Muscle of leg (tissue), 3 donors: ENCODE measurements at regions not wholly inside any gene's neighbourhood (a gene's known extent, or its start where the extent isn't known, plus 50 kb on each side); places are given as distances from the start of the nearest gene placed in this dataset.

Experiments
- DNase-seq: peaks from one replicate; pipeline ENCODE4 v3.0.0; 2013
- H3K27ac ChIP-seq: one replicate; pipeline ENCODE4 v1.5.1; 2013; ENCODE audit warnings: mild to moderate bottlenecking, low read length, control low read depth
- H3K27me3 ChIP-seq: one replicate; pipeline ENCODE4 v1.6.1; 2013; ENCODE audit warnings: low read length; ENCODE audit not compliant: control insufficient read depth, insufficient read depth
- H3K36me3 ChIP-seq: one replicate; pipeline ENCODE4 v1.6.1; 2013; ENCODE audit warnings: low read length; ENCODE audit not compliant: control insufficient read depth, insufficient read depth
- H3K4me1 ChIP-seq: one replicate; pipeline ENCODE4 v1.6.1; 2013; ENCODE audit warnings: low read length; ENCODE audit not compliant: control insufficient read depth, insufficient read depth
- H3K4me3 ChIP-seq: one replicate; pipeline ENCODE4 v1.5.1; 2013; ENCODE audit warnings: low read length, control low read depth
- H3K9me3 ChIP-seq: replicated peaks from 2 replicates; pipeline ENCODE4 v1.6.1; 2013; ENCODE audit warnings: low read depth, low read length; ENCODE audit not compliant: control insufficient read depth
- WGBS: methylation state at CpG from one replicate; pipeline ENCODE4 v1.1.5; 2013; ENCODE audit warnings: missing lambda C conversion rate; ENCODE audit not compliant: insufficient coverage; 5-methylcytosine and 5-hydroxymethylcytosine counted together

DNA sequence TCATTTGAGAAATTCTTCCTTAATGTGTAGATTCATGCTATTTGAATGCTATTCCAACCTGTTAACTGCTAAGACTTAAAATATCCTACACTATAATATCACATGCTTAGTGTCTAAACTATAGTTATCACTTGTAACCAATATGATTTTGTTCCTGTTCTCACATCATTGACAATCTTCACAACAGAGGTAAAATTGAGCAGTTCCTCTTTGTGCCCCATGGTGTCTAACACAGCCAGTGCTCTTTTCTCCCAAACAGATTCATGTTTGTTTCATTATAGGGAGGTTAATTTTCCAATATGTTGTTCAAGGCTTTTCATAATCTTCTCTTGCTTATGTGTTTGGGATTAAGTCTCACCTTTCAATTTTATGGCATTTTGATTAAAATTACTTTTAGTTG lies 591.1 kb downstream of the ZPLD1 start:
- DNase-seq: no peak
- no peaks in the 10 kb centered on the region for H3K27me3 ChIP-seq
- no peaks in the 10 kb centered on the region for H3K9me3 ChIP-seq
- H3K27ac ChIP-seq: no peak overlapping the region
- no peaks in the 10 kb centered on the region for H3K4me1 ChIP-seq
- H3K36me3 ChIP-seq: no peaks in the 10 kb centered on the region
- H3K4me3 ChIP-seq: no peak overlapping the region

DNA sequence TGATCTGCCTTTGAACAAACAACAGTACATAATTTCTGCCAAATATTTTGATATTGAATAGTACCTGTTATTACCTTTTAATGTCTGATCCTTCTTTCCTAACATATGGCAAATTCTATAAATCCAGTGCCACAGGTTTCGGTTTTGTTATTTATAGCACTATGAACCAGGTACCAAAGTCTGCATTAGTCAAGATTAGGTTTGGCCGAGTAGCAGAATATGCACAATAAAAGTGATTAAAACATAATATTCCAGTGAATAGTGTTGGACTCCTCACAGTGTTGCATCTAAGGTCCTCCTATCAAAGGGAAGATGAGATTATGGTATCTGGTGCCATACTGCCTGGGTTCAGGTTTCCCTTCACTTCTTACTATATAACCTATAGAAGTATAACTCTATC lies 599.0 kb downstream of the ZPLD1 start:
- Histone ChIP-seq H3K36me3 (no peaks in the 10 kb centered on the region), H3K27me3 (no peaks in the 10 kb centered on the region), H3K27ac (no peak overlapping the region), H3K4me1 (no peaks in the 10 kb centered on the region), H3K9me3 (no peaks in the 10 kb centered on the region), H3K4me3 (no peak overlapping the region)
- DNase-seq: no peak
- no CpG with 5 or more reads among the region's 2 CpGs for WGBS

DNA sequence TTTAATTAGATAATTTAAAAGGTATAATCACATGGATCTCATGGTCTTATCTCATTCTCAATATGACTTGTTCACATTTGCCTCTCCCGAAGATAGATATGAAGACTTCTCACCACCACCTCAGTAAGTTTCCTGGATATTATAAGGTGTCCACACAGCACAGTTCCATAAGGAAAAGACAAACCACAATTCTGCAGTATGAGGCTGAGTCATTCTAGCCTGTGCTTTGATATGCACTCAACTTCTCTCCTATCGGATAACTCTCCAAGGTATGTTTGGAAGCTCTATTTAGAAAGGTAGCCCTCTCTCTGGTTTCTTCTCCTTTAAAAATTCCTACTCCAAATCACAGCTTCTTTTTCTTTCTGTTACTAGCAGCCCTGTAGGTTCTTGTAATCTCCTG lies 612.8 kb downstream of the ZPLD1 start:
- Histone ChIP-seq H3K27me3 (no peaks in the 10 kb centered on the region), H3K36me3 (no peaks in the 10 kb centered on the region), H3K4me3 (no peak overlapping the region), H3K27ac (no peak overlapping the region), H3K4me1 (peaks cover 4% of the 10 kb centered on the region), H3K9me3 (no peaks in the 10 kb centered on the region)
- DNase-seq: no peak
- no CpG with 5 or more reads among the region's 2 CpGs for WGBS

DNA sequence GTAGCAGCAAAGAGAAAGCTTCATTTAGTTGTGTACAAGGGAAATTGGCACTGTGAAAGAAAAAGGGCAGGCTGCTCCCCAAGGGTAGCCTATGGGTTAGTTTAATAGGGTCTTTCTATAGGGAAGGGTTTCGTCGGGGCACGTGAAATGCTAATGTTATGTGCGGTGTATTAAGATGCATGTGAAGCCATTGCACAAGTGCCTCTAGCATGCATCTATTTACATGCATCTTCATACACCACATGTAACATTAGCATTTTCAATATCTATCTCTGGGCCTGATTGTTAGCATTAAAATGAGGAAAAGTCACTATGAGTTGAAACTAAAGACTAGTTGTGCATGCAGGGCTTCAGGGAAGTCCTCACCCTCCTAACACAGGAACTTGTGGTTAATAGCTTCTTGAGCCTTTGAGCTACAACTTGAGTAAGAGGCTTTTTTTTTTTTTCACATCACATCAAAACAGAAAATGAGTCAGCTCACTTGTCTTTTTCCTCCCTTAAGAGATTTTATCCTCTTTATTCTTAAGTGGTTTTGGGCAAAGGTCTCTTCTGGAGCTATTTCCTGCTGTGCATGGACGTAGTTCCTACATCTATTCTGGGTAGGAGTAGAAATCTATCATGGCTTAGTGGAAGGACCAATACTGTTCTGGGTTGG lies 613.4 kb downstream of the ZPLD1 start:
- Histone ChIP-seq H3K27me3 (no peaks in the 10 kb centered on the region), H3K9me3 (no peaks in the 10 kb centered on the region), H3K27ac (no peak overlapping the region), H3K4me1 (peaks cover 9% of the 10 kb centered on the region), H3K36me3 (no peaks in the 10 kb centered on the region), H3K4me3 (no peak overlapping the region)
- no CpG with 5 or more reads among the region's 5 CpGs for WGBS
- peak; percentile 27 for DNase-seq

DNA sequence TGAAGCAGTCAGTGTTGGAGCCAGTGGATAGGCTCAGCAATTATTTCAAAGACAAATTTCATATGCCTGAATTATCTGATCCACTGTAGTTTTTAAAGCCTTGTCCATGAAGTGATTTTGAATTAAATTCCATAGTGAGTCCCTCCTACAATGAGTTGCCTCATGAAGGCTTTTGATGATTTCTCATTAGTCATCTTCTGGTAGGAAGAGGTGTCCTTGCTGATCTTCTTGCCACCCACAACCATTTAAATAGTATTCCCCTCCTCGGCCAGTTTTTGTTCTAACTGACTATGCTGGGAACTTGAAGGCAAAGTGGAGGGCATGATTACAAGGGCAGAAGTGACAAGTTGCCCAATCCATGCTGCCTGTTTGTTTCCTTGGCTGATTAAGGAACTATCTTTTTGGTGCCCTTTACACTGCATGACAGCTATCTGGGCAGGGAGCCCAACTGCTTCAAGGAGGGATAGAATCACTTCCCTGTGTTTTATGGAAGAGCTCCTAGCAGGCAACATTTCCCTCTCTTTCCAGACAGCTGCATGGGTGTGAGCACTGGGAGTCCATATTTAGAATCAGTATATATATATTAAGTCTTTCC lies 617.5 kb downstream of the ZPLD1 start:
- no peaks in the 10 kb centered on the region for H3K9me3 ChIP-seq
- peak overlapping the region; percentile 4 for H3K27ac ChIP-seq
- no peaks in the 10 kb centered on the region for H3K36me3 ChIP-seq
- H3K4me1 ChIP-seq: peaks cover 11% of the 10 kb centered on the region
- no CpG with 5 or more reads among the region's 1 CpG for WGBS
- H3K27me3 ChIP-seq: no peaks in the 10 kb centered on the region
- H3K4me3 ChIP-seq: no peak overlapping the region
- DNase-seq: peak; percentile 85

DNA sequence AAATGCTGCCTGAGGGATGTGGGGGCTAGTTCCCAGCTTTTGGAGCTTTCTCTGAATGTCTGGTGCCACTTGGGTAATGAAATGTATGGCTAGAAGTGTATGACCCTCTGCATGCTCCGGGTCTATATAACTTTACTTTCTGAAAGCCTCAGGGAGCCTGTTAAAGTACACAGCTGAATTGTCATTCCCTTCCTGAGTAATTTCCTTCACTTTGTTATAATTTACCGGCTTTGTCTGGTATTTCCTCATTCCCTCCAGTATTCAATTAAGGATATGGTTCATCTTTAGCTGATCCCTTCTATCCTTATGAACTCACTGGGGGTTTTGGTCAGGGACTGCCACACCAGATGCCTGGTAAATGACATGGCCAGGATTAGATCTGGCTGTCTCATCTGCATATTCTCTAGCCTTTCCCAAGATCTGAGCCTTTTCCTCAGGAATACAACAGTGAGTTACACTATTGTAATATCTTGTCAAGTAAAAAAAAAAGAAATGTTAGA lies 620.3 kb downstream of the ZPLD1 start:
- no peaks in the 10 kb centered on the region for H3K9me3 ChIP-seq
- 20% methylated on average over 1 of the region's 2 CpGs for WGBS

DNA sequence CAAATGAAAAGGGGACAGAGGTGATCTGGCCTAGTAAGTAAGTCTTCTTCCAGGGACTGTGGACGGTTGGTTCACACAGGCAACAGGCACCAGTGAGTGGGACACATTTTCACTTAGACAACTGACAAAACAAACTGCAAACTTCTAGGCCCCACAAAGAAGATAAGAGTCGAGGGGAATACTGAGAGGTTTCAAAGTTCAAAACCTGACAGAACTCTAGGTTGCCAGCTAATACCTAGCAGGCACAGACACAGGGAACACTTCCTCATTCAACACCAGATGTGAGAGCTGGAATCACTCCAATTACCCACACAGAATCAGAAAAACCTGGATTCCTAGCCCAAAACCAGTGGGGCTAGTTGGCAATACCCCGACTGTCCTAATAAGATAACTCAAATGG lies 621.7 kb downstream of the ZPLD1 start:
- H3K4me1 ChIP-seq: peaks cover 11% of the 10 kb centered on the region
- H3K4me3 ChIP-seq: no peak overlapping the region
- no peaks in the 10 kb centered on the region for H3K27me3 ChIP-seq
- no peak overlapping the region for H3K27ac ChIP-seq
- DNase-seq: peak; percentile 3
- H3K9me3 ChIP-seq: no peaks in the 10 kb centered on the region
- H3K36me3 ChIP-seq: no peaks in the 10 kb centered on the region
- no CpG with 5 or more reads among the region's 3 CpGs for WGBS

More for the DNA sequence above, 620.3 kb downstream of the ZPLD1 start:
- H3K27me3 ChIP-seq: no peaks in the 10 kb centered on the region
- peaks cover 11% of the 10 kb centered on the region for H3K4me1 ChIP-seq
- no peaks in the 10 kb centered on the region for H3K36me3 ChIP-seq
- DNase-seq: no peak
- no peak overlapping the region for H3K27ac ChIP-seq
- no peak overlapping the region for H3K4me3 ChIP-seq

DNA sequence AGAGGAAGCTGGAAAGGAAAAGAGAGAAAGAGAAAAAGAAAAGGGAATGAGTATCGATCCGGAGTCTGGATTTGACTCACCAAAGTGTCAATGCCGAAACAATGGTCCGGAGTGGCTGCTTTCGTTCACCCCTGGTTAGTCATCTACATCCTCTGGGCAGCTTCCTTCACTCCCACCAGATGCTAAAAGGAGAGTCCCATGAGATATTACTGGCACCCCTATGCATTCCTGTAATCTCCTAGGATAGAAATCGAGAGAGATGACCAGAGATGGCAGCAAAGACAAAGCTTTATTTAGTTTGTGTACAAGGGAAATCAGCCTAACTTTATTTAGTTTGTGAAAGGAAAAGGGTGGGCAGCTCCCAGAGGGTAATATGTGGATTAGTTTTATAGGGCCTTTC lies 622.2 kb downstream of the ZPLD1 start:
- DNase-seq: peak; percentile 4
- H3K4me1 ChIP-seq: peaks cover 11% of the 10 kb centered on the region
- no peaks in the 10 kb centered on the region for H3K9me3 ChIP-seq
- no peaks in the 10 kb centered on the region for H3K27me3 ChIP-seq
- no peak overlapping the region for H3K4me3 ChIP-seq
- H3K27ac ChIP-seq: no peak overlapping the region
- H3K36me3 ChIP-seq: no peaks in the 10 kb centered on the region
- no CpG with 5 or more reads among the region's 6 CpGs for WGBS

DNA sequence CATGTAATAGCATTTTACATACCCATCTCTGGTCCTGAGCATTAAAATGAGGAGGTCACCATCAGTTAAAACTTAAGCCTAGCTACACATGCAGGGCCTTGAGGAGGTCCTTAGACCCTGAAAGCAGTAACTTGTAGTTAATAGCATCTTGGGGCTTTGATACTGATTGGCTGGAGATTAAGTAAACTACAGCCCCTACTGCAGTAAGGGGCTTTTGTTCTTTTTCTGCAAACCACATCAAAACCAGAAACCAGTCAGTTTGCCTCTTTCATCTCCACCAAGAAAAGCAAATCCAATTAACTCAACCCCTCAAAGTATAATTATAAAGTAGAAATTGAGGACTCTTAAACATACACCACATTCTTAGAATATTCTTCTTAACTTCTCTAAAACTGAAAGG lies 622.7 kb downstream of the ZPLD1 start:
- no peaks in the 10 kb centered on the region for H3K36me3 ChIP-seq
- no peaks in the 10 kb centered on the region for H3K27me3 ChIP-seq
- no peak for DNase-seq
- H3K27ac ChIP-seq: no peak overlapping the region
- H3K9me3 ChIP-seq: no peaks in the 10 kb centered on the region
- H3K4me3 ChIP-seq: no peak overlapping the region
- H3K4me1 ChIP-seq: peaks cover 9% of the 10 kb centered on the region

DNA sequence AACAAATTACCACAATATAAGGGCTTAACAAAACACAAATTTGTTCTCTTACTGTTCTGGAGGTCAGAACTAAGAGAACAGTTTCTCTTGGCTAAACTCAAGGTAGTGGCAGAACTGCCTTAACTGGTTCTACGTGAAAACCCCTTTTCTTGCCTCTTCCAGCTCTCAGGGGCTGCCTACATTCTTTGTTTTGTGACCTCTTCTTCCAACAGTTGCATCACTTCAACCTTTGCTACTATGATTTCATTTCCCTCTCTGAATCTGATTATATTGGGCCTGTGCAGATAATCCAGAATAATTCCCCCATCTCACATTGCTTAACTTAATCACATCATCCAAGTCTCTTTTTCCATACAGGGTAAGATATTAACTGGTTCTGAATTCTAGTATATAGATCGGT lies 624.6 kb downstream of the ZPLD1 start:
- no peaks in the 10 kb centered on the region for H3K27me3 ChIP-seq
- no peak overlapping the region for H3K4me3 ChIP-seq
- H3K9me3 ChIP-seq: no peaks in the 10 kb centered on the region
- 50% methylated on average over 1 of the region's 2 CpGs for WGBS
- DNase-seq: no peak
- peaks cover 2% of the 10 kb centered on the region for H3K4me1 ChIP-seq
- no peaks in the 10 kb centered on the region for H3K36me3 ChIP-seq
- H3K27ac ChIP-seq: no peak overlapping the region

DNA sequence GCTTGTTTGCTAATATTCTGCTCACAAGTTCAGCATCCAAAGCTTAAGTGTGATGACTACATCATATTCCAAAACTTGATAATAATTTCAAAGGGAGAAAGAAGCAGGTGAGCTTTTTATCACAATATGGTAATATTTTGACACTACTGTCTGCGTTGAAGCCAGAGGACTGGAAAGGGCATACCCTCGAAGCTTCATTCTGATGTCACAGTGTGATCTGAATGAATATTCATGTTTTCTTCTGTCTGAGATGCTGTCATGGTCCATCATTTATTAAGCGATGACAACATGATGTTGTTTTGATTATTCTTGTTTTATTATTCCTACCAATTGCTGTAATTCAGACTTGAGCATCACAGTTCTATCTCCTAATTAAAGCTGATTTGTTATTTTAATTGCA lies 625.4 kb downstream of the ZPLD1 start:
- no peak overlapping the region for H3K27ac ChIP-seq
- peaks cover 2% of the 10 kb centered on the region for H3K4me1 ChIP-seq
- H3K9me3 ChIP-seq: no peaks in the 10 kb centered on the region
- no peak for DNase-seq
- 93% methylated on average over 2 of the region's 3 CpGs for WGBS
- no peak overlapping the region for H3K4me3 ChIP-seq
- H3K27me3 ChIP-seq: no peaks in the 10 kb centered on the region
- no peaks in the 10 kb centered on the region for H3K36me3 ChIP-seq
